ENCODE measurements at regions not wholly inside any gene's neighbourhood (a gene's known extent, or its start where the extent isn't known, plus 50 kb on each side); places are given as distances from the start of the nearest gene placed in this dataset.
A peak's percentile ranks its signal among the peaks of the same experiment; 100 is the strongest.

- DNase-seq: no peak
These were observed 923.5 kb downstream of the BCL11B start for GRCh38 chr14:98348505-98348904.

- no peak for DNase-seq
These were observed 921.8 kb downstream of the BCL11B start for GRCh38 chr14:98350213-98350612.

- DNase-seq: no peak
These were observed 907.0 kb downstream of the BCL11B start for GRCh38 chr14:98364961-98365360.

- no peak for DNase-seq
These were observed 905.6 kb downstream of the BCL11B start for GRCh38 chr14:98366429-98366828.

GRCh38 chr14:98368221-98368620, 903.8 kb downstream of the BCL11B start:
- no peak for DNase-seq

GRCh38 chr14:98368916-98369315, 903.1 kb downstream of the BCL11B start:
- no peak for DNase-seq

- no peak for DNase-seq
These were observed 902.7 kb downstream of the BCL11B start for GRCh38 chr14:98369344-98369743.

GRCh38 chr14:98370352-98370751, 901.6 kb downstream of the BCL11B start:
- no peak for DNase-seq

GRCh38 chr14:98371141-98371540, 900.9 kb downstream of the BCL11B start:
- no peak for DNase-seq

- DNase-seq: no peak
These were observed 897.9 kb downstream of the BCL11B start for GRCh38 chr14:98374136-98374535.

- DNase-seq: no peak
These were observed 896.4 kb downstream of the BCL11B start for GRCh38 chr14:98375566-98375965.

- DNase-seq: no peak
These were observed 892.2 kb downstream of the BCL11B start for GRCh38 chr14:98379830-98380229.

GRCh38 chr14:98382662-98383061, 889.3 kb downstream of the BCL11B start:
- DNase-seq: no peak

- no peak for DNase-seq
These were observed 886.1 kb downstream of the BCL11B start for GRCh38 chr14:98385851-98386250.

- no peak for DNase-seq
These were observed 880.9 kb downstream of the BCL11B start for GRCh38 chr14:98391061-98391460.

GRCh38 chr14:98393527-98393926, 878.5 kb downstream of the BCL11B start:
- no peak for DNase-seq

- no peak for DNase-seq
These were observed 867.2 kb downstream of the BCL11B start for GRCh38 chr14:98404811-98405210.

- peak in 2 of 14 donors; percentile 2 for DNase-seq
These were observed 863.9 kb downstream of the BCL11B start for GRCh38 chr14:98408024-98408555.

- DNase-seq: no peak
These were observed 863.3 kb downstream of the BCL11B start for GRCh38 chr14:98408713-98409112.

- no peak for DNase-seq
These were observed 860.8 kb downstream of the BCL11B start for GRCh38 chr14:98411154-98411553.

GRCh38 chr14:98412431-98412830, 859.6 kb downstream of the BCL11B start:
- no peak for DNase-seq

GRCh38 chr14:98415766-98416165, 856.2 kb downstream of the BCL11B start:
- DNase-seq: no peak

GRCh38 chr14:98417001-98417400, 855.0 kb downstream of the BCL11B start:
- no peak for DNase-seq

GRCh38 chr14:98428483-98428994, 843.5 kb downstream of the BCL11B start:
- no peak for DNase-seq

GRCh38 chr14:98433436-98433835, 838.6 kb downstream of the BCL11B start:
- no peak for DNase-seq
